NCI-H526 (cell line): ENCODE measurements at regions not wholly inside any gene's neighbourhood (a gene's known extent, or its start where the extent isn't known, plus 50 kb on each side); places are given as distances from the start of the nearest gene placed in this dataset.

Source experiments
- DNase-seq, 2 experiments: peaks; one replicate each; lab custom pipeline; 2025; lab: John Stamatoyannopoulos, UW

- DNase-seq = no peak
These were observed 224.6 kb upstream of the FOXQ1 start for GRCh38 chr6:1087154-1087843.

- no peak for DNase-seq
These were observed 225.3 kb upstream of the FOXQ1 start for GRCh38 chr6:1086446-1087153.

- no peak for DNase-seq
These were observed 229.5 kb upstream of the FOXQ1 start for GRCh38 chr6:1082285-1082935.

DNA sequence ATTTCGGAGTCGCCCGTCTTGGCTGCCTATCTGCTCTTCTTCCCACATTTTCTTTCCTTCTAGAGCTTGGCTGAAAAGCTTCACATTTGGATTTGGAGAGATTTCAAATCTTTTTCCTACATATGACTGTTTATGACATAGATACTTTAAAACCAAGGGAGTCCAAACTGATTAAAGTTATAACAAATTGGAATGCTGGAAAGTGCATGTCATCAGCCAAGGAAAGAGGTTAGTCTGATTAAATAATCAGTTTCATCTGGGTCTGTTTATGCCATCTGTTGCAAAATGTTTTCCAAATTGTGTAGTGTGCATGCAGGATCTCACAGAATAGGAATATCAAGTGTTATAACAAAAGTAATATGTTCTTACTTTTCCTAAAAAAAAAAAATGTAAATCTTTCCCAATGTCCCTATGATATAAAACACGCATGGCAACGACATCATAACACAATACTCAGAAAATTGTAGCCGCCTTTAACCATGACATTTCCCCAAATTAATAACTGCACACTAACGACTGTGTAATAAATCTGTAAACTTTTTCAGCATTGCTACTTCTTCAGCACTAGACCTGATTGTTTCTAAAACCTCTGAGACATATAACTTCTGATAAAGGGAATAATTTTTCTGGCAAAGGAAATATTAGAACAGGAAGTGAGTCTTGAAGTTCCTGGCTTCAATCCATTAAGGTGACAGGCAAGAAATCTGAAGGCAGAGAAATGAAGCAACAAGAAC is 230.2 kb upstream of the FOXQ1 start:
- DNase-seq = no peak

- no peak for DNase-seq
These were observed 231.2 kb upstream of the FOXQ1 start for GRCh38 chr6:1080453-1081337.

GRCh38 chr6:1079525-1079924 is 232.4 kb upstream of the FOXQ1 start:
- no peak for DNase-seq

- DNase-seq = no peak
These were observed 234.2 kb upstream of the FOXQ1 start for GRCh38 chr6:1077478-1078416.

GRCh38 chr6:1076531-1077459 is 235.1 kb upstream of the FOXQ1 start:
- no peak for DNase-seq

- no peak for DNase-seq
These were observed 236.0 kb upstream of the FOXQ1 start for GRCh38 chr6:1075880-1076279.

GRCh38 chr6:1075444-1075843 is 236.5 kb upstream of the FOXQ1 start:
- no peak for DNase-seq

DNA sequence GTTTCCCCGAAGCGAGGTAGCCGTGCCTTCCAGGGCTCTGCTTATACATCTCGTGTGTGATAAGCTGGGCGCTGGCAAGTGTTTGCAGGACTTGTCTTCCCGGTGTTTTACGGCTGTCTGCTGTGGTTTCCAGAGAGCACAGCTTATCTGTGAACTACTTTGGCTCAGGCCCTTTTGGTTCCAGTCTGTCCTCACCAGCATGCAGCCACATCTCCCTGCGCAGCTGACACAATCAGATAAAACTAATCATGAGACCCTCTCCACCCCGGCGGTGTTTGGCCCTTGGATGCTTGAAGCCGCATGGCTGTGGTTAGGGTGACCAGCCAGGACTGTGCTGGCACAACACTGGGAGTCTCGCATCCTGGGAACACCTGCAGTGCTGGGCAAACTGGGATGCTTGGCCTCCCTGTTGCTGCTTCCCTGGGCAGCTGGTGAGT is 241.8 kb upstream of the FOXQ1 start:
- no peak for DNase-seq

GRCh38 chr6:1068905-1069304 is 243.0 kb upstream of the FOXQ1 start:
- no peak for DNase-seq

- no peak for DNase-seq
These were observed 243.8 kb upstream of the FOXQ1 start for GRCh38 chr6:1068068-1068467.

- no peak for DNase-seq
These were observed 244.6 kb upstream of the FOXQ1 start for GRCh38 chr6:1067346-1067745.

DNA sequence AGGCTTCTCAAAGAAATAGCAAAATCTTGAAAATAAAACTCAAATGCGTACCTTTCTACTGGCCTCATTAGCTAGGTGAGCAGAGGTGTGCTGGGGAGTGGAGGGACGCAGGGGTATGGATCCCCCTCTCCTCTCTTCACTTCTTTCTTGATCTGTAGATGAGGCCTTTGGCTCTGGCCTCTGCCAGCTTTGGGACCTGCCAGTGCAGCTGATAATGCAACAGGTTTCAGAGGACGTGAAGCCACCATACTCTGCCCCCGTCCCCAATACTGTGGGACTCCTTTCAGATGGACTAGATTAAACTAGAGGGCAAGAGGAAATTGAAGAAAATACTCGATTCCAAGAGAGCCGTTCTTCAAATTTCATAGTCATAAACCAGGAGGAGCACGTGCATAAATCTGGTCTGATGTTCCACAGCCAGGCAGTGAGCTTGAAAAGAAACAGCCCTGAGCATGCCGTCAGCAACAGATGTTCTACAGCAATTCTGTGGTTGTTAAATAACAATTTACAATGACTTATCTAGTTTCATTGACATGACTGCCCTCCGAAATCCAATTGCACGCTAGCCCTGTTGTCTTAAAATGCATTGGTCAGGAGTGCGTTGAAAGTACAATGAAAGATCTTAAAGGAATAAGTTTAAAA is 245.3 kb upstream of the FOXQ1 start:
- DNase-seq = no peak

DNA sequence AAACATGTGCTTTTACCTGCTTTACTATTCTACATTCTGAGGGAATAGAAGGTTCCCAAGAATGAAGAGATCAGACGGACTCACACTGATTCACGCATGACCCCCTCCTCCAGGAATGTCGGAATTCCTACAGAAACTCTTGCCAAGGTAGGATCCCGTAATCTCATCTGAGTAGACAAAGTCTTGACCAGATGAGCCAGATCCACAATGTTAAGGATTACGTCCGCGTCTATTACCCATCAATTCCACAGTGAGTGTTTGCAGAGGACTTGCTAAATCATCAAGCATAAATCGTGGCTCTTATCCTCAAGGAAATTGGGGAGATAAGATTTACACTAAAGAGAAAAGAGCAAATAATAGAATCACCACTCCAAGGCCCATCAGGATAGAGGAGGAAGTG is 245.9 kb upstream of the FOXQ1 start:
- no peak for DNase-seq

DNA sequence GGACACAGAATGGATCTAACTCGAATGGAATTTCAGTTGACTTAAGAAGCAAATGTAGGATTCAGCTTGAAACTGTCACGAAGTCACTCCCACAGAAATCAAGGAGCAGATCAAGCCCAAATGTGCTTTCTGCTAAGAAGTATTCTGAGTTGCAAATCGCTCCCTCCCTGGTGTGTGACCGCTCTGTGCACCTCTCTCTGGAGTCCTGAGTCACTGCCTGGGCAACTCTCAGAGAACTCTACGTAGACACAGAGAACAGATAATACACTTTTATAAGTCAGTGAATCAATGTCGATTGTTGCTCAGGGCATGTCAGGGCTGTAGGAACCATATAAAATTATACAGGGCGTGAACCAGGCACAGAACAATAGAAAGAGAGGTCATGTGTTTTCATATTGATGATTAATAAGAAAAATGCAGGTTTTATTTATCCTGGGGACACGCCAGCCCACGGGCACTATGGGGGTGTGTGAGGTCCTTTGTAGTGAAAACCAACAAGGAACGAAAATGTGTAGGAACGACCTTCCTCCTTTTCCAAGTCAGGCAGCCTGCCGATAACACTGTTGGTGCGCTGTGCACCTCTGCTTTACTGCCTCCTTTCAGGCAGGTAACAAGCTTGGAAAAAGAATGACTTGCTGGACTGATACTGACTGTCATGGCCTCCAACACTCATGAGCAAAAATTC is 248.1 kb upstream of the FOXQ1 start:
- DNase-seq = no peak
